Neural progenitor cell (in vitro differentiated cells): ENCODE measurements at regions not wholly inside any gene's neighbourhood (a gene's known extent, or its start where the extent isn't known, plus 50 kb on each side); places are given as distances from the start of the nearest gene placed in this dataset.

ENCODE experiments used
- EZH2 ChIP-seq: fragments of 200-600 bp; sonication (generic); IDR thresholded peaks from 2 replicates; pipeline ENCODE4 v1.6.1; 2017; ENCODE audit warnings: antibody characterized with exemption, mild to moderate bottlenecking, moderate library complexity
- TF ChIP-seq, protein P1 (sequence below): fragments of 200-600 bp; sonication (generic); IDR thresholded peaks from 2 replicates; pipeline ENCODE4 v1.5.1; 2017; ENCODE audit warnings: antibody characterized with exemption, mild to moderate bottlenecking

DNA sequence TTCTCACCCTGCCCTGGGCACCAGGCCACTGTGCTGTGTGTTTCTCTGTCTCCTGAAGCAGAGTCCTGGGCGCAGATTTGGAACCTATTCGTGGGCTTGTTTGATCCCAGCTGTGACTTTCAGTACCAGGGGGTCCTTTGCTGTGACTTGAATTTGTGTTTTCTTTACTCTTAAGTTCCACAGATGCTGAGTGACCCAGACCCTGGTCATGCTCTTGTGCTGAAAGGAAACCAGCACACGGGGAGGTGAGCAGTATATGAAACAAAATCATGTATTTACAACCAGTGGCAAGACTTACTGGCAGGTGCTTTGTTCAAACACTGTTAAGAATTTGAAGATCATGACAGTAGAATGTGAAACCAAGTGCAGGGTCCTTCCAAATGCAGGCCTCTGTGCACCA, 89.2 kb upstream of the PRSS58 start:
- TF ChIP-seq, protein P1, sequence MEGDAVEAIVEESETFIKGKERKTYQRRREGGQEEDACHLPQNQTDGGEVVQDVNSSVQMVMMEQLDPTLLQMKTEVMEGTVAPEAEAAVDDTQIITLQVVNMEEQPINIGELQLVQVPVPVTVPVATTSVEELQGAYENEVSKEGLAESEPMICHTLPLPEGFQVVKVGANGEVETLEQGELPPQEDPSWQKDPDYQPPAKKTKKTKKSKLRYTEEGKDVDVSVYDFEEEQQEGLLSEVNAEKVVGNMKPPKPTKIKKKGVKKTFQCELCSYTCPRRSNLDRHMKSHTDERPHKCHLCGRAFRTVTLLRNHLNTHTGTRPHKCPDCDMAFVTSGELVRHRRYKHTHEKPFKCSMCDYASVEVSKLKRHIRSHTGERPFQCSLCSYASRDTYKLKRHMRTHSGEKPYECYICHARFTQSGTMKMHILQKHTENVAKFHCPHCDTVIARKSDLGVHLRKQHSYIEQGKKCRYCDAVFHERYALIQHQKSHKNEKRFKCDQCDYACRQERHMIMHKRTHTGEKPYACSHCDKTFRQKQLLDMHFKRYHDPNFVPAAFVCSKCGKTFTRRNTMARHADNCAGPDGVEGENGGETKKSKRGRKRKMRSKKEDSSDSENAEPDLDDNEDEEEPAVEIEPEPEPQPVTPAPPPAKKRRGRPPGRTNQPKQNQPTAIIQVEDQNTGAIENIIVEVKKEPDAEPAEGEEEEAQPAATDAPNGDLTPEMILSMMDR = no peak
- TF ChIP-seq EZH2 = no peak
